GM23248 (cell line): ENCODE measurements at regions not wholly inside any gene's neighbourhood (a gene's known extent, or its start where the extent isn't known, plus 50 kb on each side); places are given as distances from the start of the nearest gene placed in this dataset.

ENCODE experiments used
- DNase-seq: peaks from one replicate; pipeline ENCODE4 v3.0.0-alpha.2; 2015
- H2AFZ ChIP-seq: fragments of 200-600 bp; sonication (generic); 2 replicates; pipeline ENCODE4 v1.6.1; 2016; ENCODE audit warnings: antibody characterized with exemption
- H3F3A ChIP-seq: fragments of 200-600 bp; sonication (generic); 2 replicates; pipeline ENCODE4 v1.6.1; 2016; ENCODE audit warnings: mild to moderate bottlenecking, antibody characterized with exemption, mixed run types; ENCODE audit not compliant: insufficient read depth
- H3K27ac ChIP-seq: fragments of 200-600 bp; sonication (generic); 2 replicates; pipeline ENCODE4 v1.5.1; 2016; ENCODE audit warnings: mild to moderate bottlenecking
- H3K27me3 ChIP-seq: fragments of 200-600 bp; sonication (generic); replicated peaks from 2 replicates; pipeline ENCODE4 v1.6.1; 2016; ENCODE audit warnings: mild to moderate bottlenecking; ENCODE audit not compliant: insufficient read depth
- H3K36me3 ChIP-seq: fragments of 200-600 bp; sonication (generic); 2 replicates; pipeline ENCODE4 v1.6.1; 2016; ENCODE audit warnings: low read depth, mild to moderate bottlenecking
- H3K4me1 ChIP-seq: fragments of 200-600 bp; sonication (generic); 2 replicates; pipeline ENCODE4 v1.6.1; 2016; ENCODE audit warnings: mild to moderate bottlenecking; ENCODE audit not compliant: insufficient read depth
- H3K4me2 ChIP-seq: fragments of 200-600 bp; sonication (generic); one replicate; pipeline ENCODE4 v1.6.1; 2016; ENCODE audit warnings: mild to moderate bottlenecking; ENCODE audit not compliant: unreplicated experiment
- H3K4me3 ChIP-seq: fragments of 200-600 bp; sonication (generic); 2 replicates; pipeline ENCODE4 v1.5.1; 2016; ENCODE audit warnings: mild to moderate bottlenecking
- H3K79me2 ChIP-seq: fragments of 200-600 bp; sonication (generic); 2 replicates; pipeline ENCODE4 v1.6.1; 2016; ENCODE audit warnings: mild to moderate bottlenecking; ENCODE audit not compliant: insufficient read depth
- H3K9ac ChIP-seq: fragments of 200-600 bp; sonication (generic); 2 replicates; pipeline ENCODE4 v1.6.1; 2016; ENCODE audit warnings: mild to moderate bottlenecking
- H3K9me2 ChIP-seq: fragments of 200-600 bp; sonication (generic); 2 replicates; pipeline ENCODE4 v1.6.1; 2016; ENCODE audit warnings: mixed run types, mild to moderate bottlenecking, moderate library complexity; ENCODE audit not compliant: insufficient read depth
- H3K9me3 ChIP-seq: fragments of 200-600 bp; sonication (generic); one replicate; pipeline ENCODE4 v1.6.1; 2017; ENCODE audit warnings: low read depth
- H4K20me1 ChIP-seq: fragments of 200-600 bp; sonication (generic); 2 replicates; pipeline ENCODE4 v1.6.0; 2016; ENCODE audit not compliant: insufficient read depth
- EZH2 ChIP-seq: fragments of 200-600 bp; sonication (generic); IDR thresholded peaks from 2 replicates; pipeline ENCODE4 v1.6.1; 2018; ENCODE audit warnings: antibody characterized with exemption, mild to moderate bottlenecking; ENCODE audit not compliant: insufficient read depth, poor library complexity, severe bottlenecking
- EZH2phosphoT487 ChIP-seq: fragments of 200-600 bp; sonication (generic); IDR thresholded peaks from 2 replicates; pipeline ENCODE4 v1.6.1; 2018; ENCODE audit warnings: antibody characterized with exemption, moderate library complexity, mild to moderate bottlenecking, low read depth; ENCODE audit not compliant: insufficient read depth
- WGBS, 2 experiments: methylation state at CpG; one replicate each; pipeline ENCODE4 v1.1.6; 2015 to 2017; ENCODE audit warnings: low lambda C conversion rate in 2 of 2, low coverage in 1 of 2; ENCODE audit errors: missing lambda C conversion rate in 2 of 2; 5-methylcytosine and 5-hydroxymethylcytosine counted together
- in situ Hi-C: fragments of 300-500 bp; cut with MboI; formaldehyde crosslinking; loops from 2 replicates; pipeline ENCODE4 v1.15.0; 2020

- Histone ChIP-seq H2AFZ (no peak overlapping the region), H3K9me3 (no peaks in the 10 kb centered on the region), H4K20me1 (no peaks in the 10 kb centered on the region), H3K4me3 (no peak overlapping the region), H3K27ac (no peak overlapping the region), H3F3A (no peaks in the 10 kb centered on the region), H3K9ac (no peak overlapping the region), H3K4me2 (no peak overlapping the region), H3K79me2 (no peaks in the 10 kb centered on the region), H3K36me3 (no peaks in the 10 kb centered on the region), H3K27me3 (0 out of 2 replicates have a peak, but pooled peaks cover 5% of the 10 kb centered on the region), H3K4me1 (no peaks in the 10 kb centered on the region), H3K9me2 (no peaks in the 10 kb centered on the region)
- TF ChIP-seq EZH2, result no peak
- TF ChIP-seq EZH2phosphoT487, result no peak
- no peak for DNase-seq
- in situ Hi-C loops, result no loop called here
Observed at GRCh38 chr15:70390723-70391122, 293.0 kb upstream of the TLE3 start.

DNA sequence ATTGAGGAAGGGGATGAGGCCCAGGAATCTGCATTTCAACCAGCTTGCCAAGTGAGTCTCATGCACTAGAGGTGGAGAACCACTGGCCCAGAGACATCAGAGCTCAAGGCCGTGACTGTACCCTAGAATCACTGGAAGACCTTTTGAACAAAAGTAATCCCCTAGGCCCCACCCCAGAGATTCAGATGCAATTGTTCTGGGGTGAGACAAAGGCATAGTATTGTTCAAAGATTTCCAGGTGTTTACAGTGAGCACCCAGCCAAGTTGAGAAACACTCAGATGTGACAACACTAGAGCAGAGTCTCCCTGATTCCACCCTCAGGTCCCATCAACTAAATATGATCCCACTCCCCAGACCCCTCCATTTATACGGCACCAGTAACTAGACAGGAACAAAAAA lies 290.3 kb upstream of the TLE3 start:
- H3F3A ChIP-seq, result no peaks in the 10 kb centered on the region
- no peak for DNase-seq
- H3K4me3 ChIP-seq, result no peak overlapping the region
- no peaks in the 10 kb centered on the region for H3K27me3 ChIP-seq
- no peak overlapping the region for H3K4me2 ChIP-seq
- no peak overlapping the region for H2AFZ ChIP-seq
- no peaks in the 10 kb centered on the region for H3K9me3 ChIP-seq
- no peak overlapping the region for H3K9ac ChIP-seq
- no peaks in the 10 kb centered on the region for H3K9me2 ChIP-seq
- H3K4me1 ChIP-seq, result no peaks in the 10 kb centered on the region
- no peaks in the 10 kb centered on the region for H3K79me2 ChIP-seq
- H4K20me1 ChIP-seq, result no peaks in the 10 kb centered on the region
- no peak for TF ChIP-seq EZH2phosphoT487
- no peak for TF ChIP-seq EZH2
- in situ Hi-C loops, result no loop called here
- 75 to 81% methylated on average over 2 of the region's 2 CpGs for WGBS, 2 experiments
- H3K27ac ChIP-seq, result no peak overlapping the region
- no peaks in the 10 kb centered on the region for H3K36me3 ChIP-seq

DNA sequence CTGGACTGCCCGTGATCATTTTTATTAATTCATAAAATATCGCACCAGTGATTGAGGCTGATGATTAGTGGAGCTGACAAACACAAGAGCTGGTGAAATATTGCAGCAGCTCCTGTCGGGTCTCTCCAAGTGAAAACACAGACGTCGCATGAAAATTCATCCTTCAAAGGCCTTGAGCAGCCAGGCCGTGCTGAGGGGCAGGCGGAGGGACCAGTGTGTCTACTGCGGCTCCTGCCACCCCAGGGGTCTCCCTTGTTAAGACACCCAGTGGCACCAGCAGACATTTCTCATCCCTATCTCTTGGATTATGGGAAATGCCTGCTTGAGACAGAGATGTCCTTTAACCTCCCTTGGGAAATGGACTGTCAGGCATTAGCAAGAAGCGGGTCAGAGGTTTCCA lies 289.4 kb upstream of the TLE3 start:
- Histone ChIP-seq H3K27me3 (no peaks in the 10 kb centered on the region), H3K4me1 (no peaks in the 10 kb centered on the region), H3K9me3 (no peaks in the 10 kb centered on the region), H3K79me2 (no peaks in the 10 kb centered on the region), H3K36me3 (no peaks in the 10 kb centered on the region), H3K27ac (no peak overlapping the region), H3K9me2 (no peaks in the 10 kb centered on the region), H3K4me2 (no peak overlapping the region), H3F3A (no peaks in the 10 kb centered on the region), H3K9ac (no peak overlapping the region), H2AFZ (no peak overlapping the region), H3K4me3 (no peak overlapping the region), H4K20me1 (no peaks in the 10 kb centered on the region)
- WGBS, 2 experiments, result 88 to 90% methylated on average over 9 of the region's 9 CpGs
- in situ Hi-C loops, result no loop called here
- TF ChIP-seq EZH2phosphoT487, result no peak
- TF ChIP-seq EZH2, result no peak
- no peak for DNase-seq

DNA sequence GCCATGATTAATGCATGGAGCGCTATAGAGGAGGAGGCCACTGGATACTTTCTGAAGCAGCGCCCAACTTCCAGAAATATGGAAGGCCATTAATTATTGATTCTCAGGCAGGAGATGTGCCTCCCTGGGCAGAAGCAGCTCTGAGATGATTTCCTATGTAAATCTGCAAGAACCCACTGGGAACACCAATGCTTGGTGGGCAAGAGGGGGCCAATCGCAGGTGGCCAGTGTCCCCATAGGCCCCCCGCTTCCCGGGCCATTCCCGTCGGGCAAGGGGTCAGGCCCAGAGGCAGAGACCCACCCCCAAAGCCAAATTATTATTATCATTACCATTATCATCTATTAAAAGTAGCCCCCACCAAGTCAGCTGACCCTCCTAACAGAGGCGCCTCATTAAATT lies 288.0 kb upstream of the TLE3 start:
- Histone ChIP-seq H3K9me3 (no peaks in the 10 kb centered on the region), H3K36me3 (no peaks in the 10 kb centered on the region), H3K79me2 (no peaks in the 10 kb centered on the region), H3K4me2 (no peak overlapping the region), H3K27ac (no peak overlapping the region), H3K9me2 (no peaks in the 10 kb centered on the region), H3K4me1 (no peaks in the 10 kb centered on the region), H3K4me3 (no peak overlapping the region), H2AFZ (no peak overlapping the region), H4K20me1 (no peaks in the 10 kb centered on the region), H3K27me3 (no peaks in the 10 kb centered on the region), H3K9ac (no peak overlapping the region), H3F3A (no peaks in the 10 kb centered on the region)
- in situ Hi-C loops, result no loop called here
- WGBS, 2 experiments, result 92 to 96% methylated on average over 8 of the region's 8 CpGs
- TF ChIP-seq EZH2 (no peak), EZH2phosphoT487 (no peak)
- DNase-seq, result no peak

DNA sequence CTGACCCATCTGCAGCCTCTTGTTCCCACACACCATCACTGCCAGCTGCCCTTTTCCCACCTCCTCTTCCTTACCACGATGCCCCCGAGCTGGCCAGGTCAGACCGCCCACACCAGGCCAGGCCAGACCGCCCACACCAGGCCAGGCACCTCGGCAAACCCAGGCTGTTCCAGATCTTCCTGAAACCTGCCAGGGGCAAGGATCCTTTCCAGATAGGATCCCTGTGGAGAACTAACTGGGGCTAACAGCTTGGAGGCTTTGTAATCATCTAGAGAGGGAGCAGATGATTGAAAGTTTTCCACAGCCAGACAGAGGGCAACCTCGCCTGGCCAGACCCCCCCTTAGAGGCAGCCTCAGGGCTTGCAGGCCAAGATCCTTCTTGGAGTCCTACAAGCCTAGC lies 287.3 kb upstream of the TLE3 start:
- WGBS, 2 experiments, result 60 to 64% methylated on average over 6 of the region's 6 CpGs
- H3K9me2 ChIP-seq, result no peaks in the 10 kb centered on the region
- no peak overlapping the region for H3K4me2 ChIP-seq
- H4K20me1 ChIP-seq, result no peaks in the 10 kb centered on the region
- no peak overlapping the region for H3K9ac ChIP-seq
- no peak for DNase-seq
- H3K27me3 ChIP-seq, result no peaks in the 10 kb centered on the region
- H3K9me3 ChIP-seq, result no peaks in the 10 kb centered on the region
- no peak overlapping the region for H3K27ac ChIP-seq
- no peaks in the 10 kb centered on the region for H3K79me2 ChIP-seq
- in situ Hi-C loops, result no loop called here
- H3K36me3 ChIP-seq, result no peaks in the 10 kb centered on the region
- no peak overlapping the region for H3K4me3 ChIP-seq
- no peaks in the 10 kb centered on the region for H3F3A ChIP-seq
- no peak overlapping the region for H2AFZ ChIP-seq
- H3K4me1 ChIP-seq, result no peaks in the 10 kb centered on the region
- no peak for TF ChIP-seq EZH2
- TF ChIP-seq EZH2phosphoT487, result no peak
